ENCODE measurements at regions not wholly inside any gene's neighbourhood (a gene's known extent, or its start where the extent isn't known, plus 50 kb on each side); places are given as distances from the start of the nearest gene placed in this dataset.

DNA sequence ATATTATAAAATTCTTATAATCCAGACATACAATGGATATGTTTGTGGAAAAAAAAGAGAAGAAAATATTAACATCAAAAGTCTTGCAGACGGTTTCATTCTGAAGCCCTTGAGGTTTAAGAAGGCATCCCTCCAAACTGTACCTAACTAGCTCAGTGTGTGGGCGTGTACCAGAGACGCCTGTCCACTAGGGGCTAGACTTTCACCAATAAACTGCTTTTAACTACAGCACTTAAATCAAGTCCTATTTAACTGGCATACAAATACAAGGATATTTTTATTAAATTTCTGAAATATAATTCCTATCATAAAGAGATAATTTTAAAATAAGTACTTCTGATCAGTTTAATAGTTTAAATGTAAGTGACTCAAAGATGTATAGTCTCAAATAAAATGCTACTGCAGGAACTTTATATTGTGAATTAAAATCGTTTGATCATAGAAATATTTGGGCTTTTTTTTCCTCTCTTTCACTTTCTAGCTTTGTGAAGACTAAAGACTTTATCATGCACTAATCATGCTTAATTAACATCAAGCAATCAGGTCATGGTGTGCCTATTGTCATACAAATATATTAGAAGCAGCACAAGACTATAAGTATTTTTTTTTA, 437.7 kb downstream of the SATB2 start:
- DNase-seq = no peak

DNA sequence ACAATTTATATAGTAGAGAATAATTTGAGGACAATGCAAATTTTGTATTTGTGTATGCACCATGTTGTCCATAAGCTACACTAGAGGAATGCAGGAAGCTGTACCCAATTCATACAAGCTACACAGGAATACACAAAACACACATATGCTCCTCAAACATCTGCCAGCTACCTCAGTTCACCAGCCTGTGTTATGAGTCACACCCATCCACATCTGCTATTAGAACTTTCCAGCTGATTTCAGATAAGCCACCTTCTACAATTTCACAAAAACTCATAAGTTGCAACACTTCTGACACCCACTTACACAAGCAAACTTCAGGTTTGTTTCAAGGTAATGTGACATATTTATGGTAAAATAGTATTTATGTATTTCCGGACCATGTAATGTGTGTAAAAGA, 438.9 kb downstream of the SATB2 start:
- no peak for DNase-seq

- no peak for DNase-seq
Observed at GRCh38 chr2:199015072-199015471, 442.7 kb downstream of the SATB2 start.

GRCh38 chr2:199014226-199014625, 443.5 kb downstream of the SATB2 start:
- DNase-seq = no peak

DNA sequence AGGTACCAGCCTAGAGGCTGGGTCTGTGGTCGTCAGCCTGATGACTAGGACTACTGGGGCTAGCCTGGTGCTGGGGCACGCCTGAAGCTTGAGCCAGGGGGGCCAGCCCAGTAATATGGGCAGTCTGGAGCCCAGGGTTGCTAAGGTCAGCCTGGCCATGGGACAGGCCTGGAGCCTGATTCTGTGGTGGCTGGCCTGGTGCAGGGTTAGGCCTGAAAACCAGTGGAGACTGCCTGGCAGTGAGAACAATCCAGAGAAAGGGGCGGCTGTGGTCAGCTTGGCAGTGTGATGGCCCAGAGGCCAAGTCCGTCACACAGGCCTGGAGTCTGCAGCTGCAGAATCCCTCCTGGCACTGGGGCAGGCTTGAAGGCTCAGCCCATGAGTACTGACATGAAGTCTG, 445.8 kb downstream of the SATB2 start:
- DNase-seq = no peak

- DNase-seq = no peak
Observed at GRCh38 chr2:198994678-198995077, 463.1 kb downstream of the SATB2 start.

DNA sequence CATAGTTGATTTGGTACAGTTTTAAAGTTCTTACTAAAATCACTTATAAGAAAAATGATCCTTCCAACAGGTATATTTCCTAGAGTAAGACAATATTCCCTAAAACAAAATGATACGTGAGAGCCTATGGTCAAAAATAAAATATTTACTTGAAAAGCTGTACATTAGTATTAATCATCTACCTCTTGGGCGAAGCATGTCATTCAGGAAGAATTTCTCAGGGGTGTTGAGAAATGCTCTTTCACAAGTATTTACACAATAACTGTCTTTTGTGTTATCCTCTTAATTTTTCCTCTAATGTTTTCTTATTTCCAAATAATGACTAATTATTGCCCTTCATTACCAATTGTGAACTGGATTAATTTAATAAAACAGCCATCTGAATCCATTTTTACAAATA, 466.3 kb downstream of the SATB2 start:
- no peak for DNase-seq

- DNase-seq = no peak
Observed at GRCh38 chr2:198975779-198976178, 482.0 kb downstream of the SATB2 start.

DNA sequence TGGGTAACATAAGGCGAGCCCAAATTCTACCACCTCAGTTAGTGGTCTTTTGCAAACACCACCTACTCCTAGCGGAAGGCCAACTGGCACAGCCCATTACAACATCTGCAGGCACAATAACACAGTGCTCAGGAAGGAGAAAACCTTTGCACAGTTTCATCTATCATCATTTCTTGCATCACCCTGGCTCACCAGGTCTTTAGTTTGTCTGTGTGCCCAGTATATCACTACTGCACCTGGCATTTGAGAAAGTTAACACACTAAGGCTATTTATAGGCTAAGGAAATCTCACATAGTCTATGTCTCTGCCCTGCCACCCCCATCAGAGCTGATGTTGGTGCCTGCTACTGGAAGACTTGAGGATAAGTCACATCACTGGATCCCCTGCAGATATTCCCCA, 484.0 kb downstream of the SATB2 start:
- DNase-seq = no peak

DNA sequence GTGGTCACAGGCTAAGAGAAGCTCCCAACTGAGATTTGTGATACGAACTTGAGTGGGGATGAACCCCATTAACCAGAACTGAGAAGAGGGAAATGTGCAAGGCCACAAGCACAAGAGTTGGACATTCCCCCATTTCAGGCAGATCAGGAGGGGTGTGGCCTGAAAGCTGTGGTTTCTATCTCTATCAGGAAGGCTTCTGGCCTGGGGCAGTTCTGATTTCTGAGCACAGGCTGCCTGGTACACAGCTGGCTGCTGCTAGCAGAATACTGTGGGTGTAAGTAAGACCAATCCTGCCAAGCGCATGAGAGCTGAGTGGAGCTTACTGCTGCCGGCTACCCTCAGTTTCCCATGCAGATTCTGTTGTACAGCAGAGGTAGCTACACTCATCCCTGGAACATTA, 484.6 kb downstream of the SATB2 start:
- DNase-seq = no peak

DNA sequence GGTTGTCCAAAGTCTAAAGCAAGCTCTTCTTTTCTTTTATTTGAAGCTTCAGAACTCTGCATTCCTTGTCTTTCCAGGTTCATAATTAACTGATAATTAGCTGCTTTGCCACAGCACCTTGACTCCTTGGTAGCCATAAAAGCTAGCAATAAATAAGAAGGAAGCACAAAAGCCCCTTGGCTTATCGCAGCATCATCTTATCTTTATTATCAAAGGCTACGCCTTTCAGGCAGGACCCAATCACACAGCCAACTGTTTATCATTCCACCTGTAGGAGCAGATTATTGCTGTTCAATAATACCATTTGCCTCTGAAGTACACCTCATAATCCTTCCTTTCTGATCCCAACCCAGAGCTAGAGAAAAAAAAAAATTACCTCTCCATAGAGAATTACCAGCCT, 489.2 kb downstream of the SATB2 start:
- DNase-seq = no peak

DNA sequence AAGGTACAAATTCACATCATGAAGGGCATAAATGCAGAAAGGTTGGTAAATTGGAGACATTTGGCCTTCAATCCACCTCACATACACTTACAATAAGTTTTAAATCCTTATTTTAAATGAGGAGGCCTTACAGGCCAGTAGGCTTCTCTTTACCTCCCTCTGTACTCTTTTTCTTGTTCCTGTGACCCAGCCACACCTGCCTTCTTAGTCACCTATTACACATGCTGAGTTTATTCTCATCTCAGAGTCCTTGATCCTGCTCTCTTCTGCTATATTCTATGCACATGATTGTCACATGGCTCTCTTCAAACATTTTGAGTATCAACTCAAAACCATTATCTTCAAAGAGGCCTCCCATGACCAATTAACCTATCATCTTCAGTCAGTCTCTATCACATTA, 491.5 kb downstream of the SATB2 start:
- DNase-seq = no peak

DNA sequence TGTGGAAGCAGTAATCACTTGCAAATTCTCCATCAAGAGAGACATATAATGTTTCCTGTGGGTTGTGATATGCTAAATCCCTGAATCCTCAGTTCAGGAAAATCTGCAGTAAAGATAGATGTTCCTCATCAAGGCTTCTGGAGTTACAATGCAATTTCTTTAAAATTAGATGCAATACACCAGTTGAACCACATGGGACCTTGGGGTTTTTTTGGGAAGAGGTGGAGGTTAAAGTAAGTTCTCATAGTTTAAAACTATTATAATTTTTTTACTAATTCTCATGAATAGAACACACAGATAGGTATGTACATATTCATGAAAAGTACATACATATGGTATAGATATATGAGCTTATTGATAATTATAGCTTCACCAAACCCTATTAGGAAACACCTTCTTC, 496.2 kb downstream of the SATB2 start:
- DNase-seq = no peak

DNA sequence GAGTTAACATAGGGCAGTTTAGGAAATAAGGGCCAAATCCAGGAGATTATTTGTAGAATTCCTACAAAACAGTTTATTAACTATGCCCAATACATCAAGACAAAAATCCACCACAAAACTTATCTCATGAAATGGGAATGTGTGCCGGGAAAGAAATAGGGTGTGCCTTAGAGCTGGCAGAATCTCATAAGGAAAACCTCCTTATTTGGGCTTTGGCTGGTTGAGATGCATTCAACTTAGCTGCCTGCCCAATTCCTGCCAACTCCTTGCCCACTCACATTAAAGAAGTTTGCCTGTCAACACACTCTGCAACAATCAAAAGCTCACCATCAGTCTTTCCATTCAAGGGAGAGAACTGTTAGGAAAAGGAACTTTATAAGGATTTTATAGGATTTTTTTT, 500.6 kb downstream of the SATB2 start:
- no peak for DNase-seq

GRCh38 chr2:198953328-198953727, 504.4 kb downstream of the SATB2 start:
- no peak for DNase-seq

DNA sequence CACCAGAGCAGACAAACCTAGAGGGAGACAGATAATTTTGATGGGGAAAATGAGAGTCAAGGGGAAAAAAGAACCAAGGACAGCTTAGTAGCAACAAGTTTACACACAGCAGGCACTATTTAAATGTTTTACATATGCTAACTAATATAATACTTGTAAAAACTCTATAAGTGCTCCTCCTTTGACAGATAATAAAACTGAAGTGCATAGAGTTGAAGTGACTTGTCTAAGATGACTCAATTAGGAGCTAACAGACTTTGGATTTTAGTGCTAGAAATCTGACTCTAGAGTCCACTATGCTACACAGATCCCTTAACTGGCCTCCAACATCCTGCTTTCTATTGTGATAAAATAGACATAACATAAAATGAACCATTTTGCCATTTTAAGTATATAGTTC, 506.9 kb downstream of the SATB2 start:
- no peak for DNase-seq

DNA sequence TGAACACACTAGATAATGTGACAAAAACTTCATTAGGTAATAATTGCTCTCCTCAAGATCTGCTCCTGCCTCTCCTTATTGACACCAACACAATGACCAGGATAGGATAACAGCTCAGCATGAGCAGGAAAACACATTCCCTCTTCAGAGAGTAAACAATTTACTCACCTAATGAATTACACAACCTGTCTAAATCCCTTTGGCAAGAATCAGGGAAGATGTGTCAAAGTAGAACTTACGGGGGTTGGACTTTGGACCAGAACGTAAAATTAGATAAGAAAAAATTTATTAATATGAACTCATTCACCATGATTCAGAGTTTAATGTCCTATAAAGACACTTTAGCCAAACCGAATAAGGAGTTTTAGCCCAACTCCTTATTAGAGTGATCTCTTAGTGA, 512.2 kb downstream of the SATB2 start:
- no peak for DNase-seq

- no peak for DNase-seq
Observed at GRCh38 chr2:198930170-198930569, 527.6 kb downstream of the SATB2 start.

GRCh38 chr2:198928026-198928425, 529.7 kb downstream of the SATB2 start:
- no peak for DNase-seq

GRCh38 chr2:198917926-198918720, 539.6 kb downstream of the SATB2 start:
- DNase-seq = no peak

DNA sequence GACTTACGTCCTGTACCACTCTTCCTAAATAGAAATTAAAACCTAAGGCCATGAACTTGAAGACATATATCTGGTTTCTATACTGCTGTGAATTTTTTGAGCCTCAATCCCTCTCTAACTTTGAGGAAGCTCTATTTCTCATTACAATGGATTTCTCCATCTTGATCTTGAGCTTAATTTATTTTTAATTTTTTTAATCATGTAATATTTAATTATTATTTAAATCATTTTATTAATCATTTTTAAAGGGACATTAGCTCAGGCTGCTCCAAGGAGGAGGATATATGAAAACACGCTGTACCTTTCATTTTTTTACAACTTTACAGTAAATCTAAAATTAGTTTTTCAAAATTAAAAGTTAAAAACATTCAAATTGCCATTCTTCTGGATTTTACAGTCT, 540.5 kb downstream of the SATB2 start:
- DNase-seq = no peak

DNA sequence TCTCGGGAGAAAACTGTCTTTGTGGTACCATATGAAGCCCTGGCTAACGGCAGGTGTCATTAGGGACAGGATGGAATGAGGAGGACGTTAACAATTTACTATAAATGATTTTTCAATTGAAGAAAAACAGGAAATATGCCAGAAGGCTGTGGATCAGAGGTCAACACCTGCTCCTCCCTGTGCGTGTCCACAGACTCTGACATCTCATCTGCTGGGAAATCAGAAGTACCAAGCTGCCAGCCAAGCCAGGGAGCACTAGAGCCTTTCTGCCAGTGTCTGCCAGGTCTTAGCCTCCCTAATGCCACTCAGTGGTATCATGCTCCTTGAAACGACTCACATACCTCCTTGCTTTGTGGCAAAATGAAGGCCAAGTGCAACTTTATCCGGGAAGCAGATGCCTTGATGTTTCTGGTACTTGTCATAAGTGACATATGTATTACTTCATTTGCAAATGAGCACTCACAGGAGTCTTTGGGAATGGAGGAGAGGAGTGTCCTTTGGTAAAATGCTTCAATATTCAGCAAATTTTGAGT, 541.1 kb downstream of the SATB2 start:
- DNase-seq = no peak

GRCh38 chr2:198913394-198914152, 544.2 kb downstream of the SATB2 start:
- DNase-seq = no peak
